ENCODE measurements at regions not wholly inside any gene's neighbourhood (a gene's known extent, or its start where the extent isn't known, plus 50 kb on each side); places are given as distances from the start of the nearest gene placed in this dataset.

DNA sequence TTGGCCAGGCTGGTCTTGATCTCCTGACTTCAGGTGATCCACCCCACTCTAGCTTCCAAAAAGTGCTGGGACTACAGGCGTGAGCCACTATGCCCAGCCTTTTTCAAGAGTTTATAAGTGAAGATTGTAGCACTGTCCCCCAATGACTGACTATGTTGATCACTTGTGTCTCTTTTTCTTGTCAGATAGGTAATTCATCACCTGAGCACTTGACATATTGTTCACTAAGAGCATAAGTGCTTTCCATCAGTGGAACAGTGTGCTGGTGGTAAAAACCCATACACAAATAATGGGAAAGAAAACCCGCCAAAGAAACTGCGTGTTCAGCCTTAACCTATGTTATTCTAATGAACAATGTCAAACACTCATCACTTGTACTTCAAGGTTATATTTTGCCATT is 414.4 kb upstream of the CDH7 start:
- H3K36me3 ChIP-seq: no peaks in the 10 kb centered on the region
- no peak overlapping the region for H3K4me3 ChIP-seq
- intact Hi-C loops (cut with DNase I): no loop called here
- no peaks in the 10 kb centered on the region for H3K27me3 ChIP-seq (replicated peaks; ENCODE audit: insufficient read depth)
- TF ChIP-seq POLR2A (IDR thresholded peaks at IDR 0.05) (no peak), POLR2AphosphoS5 (IDR thresholded peaks at IDR 0.05) (no peak)
- TF ChIP-seq, protein P1, sequence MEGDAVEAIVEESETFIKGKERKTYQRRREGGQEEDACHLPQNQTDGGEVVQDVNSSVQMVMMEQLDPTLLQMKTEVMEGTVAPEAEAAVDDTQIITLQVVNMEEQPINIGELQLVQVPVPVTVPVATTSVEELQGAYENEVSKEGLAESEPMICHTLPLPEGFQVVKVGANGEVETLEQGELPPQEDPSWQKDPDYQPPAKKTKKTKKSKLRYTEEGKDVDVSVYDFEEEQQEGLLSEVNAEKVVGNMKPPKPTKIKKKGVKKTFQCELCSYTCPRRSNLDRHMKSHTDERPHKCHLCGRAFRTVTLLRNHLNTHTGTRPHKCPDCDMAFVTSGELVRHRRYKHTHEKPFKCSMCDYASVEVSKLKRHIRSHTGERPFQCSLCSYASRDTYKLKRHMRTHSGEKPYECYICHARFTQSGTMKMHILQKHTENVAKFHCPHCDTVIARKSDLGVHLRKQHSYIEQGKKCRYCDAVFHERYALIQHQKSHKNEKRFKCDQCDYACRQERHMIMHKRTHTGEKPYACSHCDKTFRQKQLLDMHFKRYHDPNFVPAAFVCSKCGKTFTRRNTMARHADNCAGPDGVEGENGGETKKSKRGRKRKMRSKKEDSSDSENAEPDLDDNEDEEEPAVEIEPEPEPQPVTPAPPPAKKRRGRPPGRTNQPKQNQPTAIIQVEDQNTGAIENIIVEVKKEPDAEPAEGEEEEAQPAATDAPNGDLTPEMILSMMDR (IDR thresholded peaks at IDR 0.05): no peak
- no peak overlapping the region for H3K27ac ChIP-seq
- WGBS: 88% methylated on average over 3 of the region's 3 CpGs
- no peaks in the 10 kb centered on the region for H3K4me1 ChIP-seq (replicated peaks)
- DNase-seq (ENCODE audit: low spot score): no peak
- no peaks in the 10 kb centered on the region for H3K9me3 ChIP-seq

DNA sequence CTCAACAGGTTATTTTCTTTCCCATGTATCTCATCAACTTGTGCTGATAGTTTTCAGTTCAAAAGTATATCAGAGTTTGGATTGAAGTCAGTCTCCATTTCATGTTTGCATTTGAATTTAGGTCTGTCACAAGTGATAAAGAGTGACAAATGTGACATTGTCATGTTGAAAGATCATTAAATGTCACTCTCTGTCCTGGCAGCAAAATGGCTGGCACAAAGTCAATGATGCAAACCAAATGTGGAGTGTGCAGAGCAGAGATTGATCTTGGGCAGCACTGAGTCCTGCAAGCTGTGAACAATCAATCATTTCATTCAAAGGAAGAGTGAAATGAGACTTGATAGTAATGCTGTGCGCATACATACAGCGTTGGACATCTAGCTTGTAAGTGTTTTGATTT is 421.8 kb upstream of the CDH7 start:
- Histone ChIP-seq H3K4me3 (no peak overlapping the region), H3K4me1 (replicated peaks) (no peaks in the 10 kb centered on the region), H3K27me3 (replicated peaks; ENCODE audit: insufficient read depth) (no peaks in the 10 kb centered on the region), H3K9me3 (no peaks in the 10 kb centered on the region), H3K27ac (no peak overlapping the region), H3K36me3 (no peaks in the 10 kb centered on the region)
- TF ChIP-seq, protein P1 (IDR thresholded peaks at IDR 0.05): no peak
- TF ChIP-seq POLR2AphosphoS5 (IDR thresholded peaks at IDR 0.05) (no peak), POLR2A (IDR thresholded peaks at IDR 0.05) (no peak)
- 79% methylated on average over 2 of the region's 2 CpGs for WGBS
- DNase-seq (ENCODE audit: low spot score): no peak
- intact Hi-C loops (cut with DNase I): no loop called here

DNA sequence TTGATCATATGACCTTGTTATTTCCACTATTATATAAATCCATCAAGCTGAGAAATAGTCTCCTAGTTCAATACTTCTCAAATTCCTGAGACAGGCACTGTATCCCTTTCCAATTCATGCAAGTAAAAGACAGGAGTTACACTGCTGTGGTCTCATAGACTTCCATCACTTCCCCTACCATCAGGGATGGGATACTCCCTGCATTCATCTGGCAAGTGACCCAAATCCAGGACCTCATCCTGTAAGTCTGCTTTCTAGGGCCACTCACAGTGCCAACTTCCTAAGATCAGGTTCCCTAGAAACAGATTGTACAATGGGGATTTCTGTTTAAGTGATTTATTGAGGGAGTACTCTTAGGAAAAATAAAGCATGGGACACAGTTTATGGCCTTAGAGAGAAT is 424.0 kb upstream of the CDH7 start:
- TF ChIP-seq POLR2A (IDR thresholded peaks at IDR 0.05) (no peak), POLR2AphosphoS5 (IDR thresholded peaks at IDR 0.05) (no peak)
- TF ChIP-seq, protein P1 (IDR thresholded peaks at IDR 0.05): no peak
- no peaks in the 10 kb centered on the region for H3K27me3 ChIP-seq (replicated peaks; ENCODE audit: insufficient read depth)
- no peaks in the 10 kb centered on the region for H3K4me1 ChIP-seq (replicated peaks)
- H3K27ac ChIP-seq: no peak overlapping the region
- H3K36me3 ChIP-seq: no peaks in the 10 kb centered on the region
- intact Hi-C loops (cut with DNase I): no loop called here
- H3K4me3 ChIP-seq: no peak overlapping the region
- no peak for DNase-seq (ENCODE audit: low spot score)
- no peaks in the 10 kb centered on the region for H3K9me3 ChIP-seq

DNA sequence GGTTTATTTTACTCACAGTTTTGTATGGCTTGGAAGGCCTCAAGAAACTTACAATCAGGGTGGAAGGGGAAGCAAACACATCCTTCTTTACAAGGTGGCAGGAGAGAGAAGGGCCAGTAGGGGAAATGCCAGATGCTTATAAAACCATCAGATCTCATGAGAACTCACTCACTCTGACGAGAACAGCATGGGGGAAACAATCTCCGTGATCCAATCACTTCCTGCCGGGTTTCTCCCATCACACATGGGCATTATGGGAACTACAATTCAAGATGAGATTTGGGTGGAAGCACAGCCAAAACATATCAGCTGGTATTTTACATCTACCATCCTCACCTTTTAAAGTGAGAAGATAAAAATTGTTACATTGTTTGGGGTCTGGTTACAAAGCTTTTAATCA is 427.9 kb upstream of the CDH7 start:
- TF ChIP-seq POLR2AphosphoS5 (IDR thresholded peaks at IDR 0.05): no peak
- TF ChIP-seq, protein P1 (IDR thresholded peaks at IDR 0.05): no peak
- Histone ChIP-seq H3K9me3 (no peaks in the 10 kb centered on the region), H3K27me3 (replicated peaks; ENCODE audit: insufficient read depth) (no peaks in the 10 kb centered on the region), H3K4me1 (replicated peaks) (no peaks in the 10 kb centered on the region), H3K4me3 (no peak overlapping the region), H3K27ac (no peak overlapping the region), H3K36me3 (no peaks in the 10 kb centered on the region)
- intact Hi-C loops (cut with DNase I): no loop called here
- no peak for DNase-seq (ENCODE audit: low spot score)
- 53% methylated on average over 3 of the region's 3 CpGs for WGBS

DNA sequence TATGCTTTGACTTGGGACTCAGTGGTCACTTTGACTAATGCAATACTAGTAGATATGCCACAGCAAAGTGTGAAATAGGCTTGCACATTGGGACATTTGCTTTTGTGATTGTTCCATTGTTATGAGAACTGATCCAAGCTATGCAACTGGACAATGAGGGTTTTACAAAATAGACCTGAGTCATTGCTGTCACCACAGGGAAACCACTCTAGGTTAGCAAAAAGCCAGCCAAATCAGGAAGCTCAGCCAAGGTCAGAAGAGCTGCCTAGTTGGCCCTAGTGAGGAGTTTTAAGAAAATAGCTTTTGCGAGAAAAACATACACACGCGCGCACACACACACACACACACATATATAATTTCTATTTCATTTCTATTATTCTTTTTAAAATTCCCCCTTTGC is 452.4 kb upstream of the CDH7 start:
- no peak for DNase-seq (ENCODE audit: low spot score)
- no peaks in the 10 kb centered on the region for H3K4me1 ChIP-seq (replicated peaks)
- intact Hi-C loops (cut with DNase I): no loop called here
- no peak overlapping the region for H3K4me3 ChIP-seq
- no peaks in the 10 kb centered on the region for H3K27me3 ChIP-seq (replicated peaks; ENCODE audit: insufficient read depth)
- H3K36me3 ChIP-seq: no peaks in the 10 kb centered on the region
- no peaks in the 10 kb centered on the region for H3K9me3 ChIP-seq
- TF ChIP-seq, protein P1 (IDR thresholded peaks at IDR 0.05): no peak
- no peak for TF ChIP-seq POLR2A (IDR thresholded peaks at IDR 0.05)
- TF ChIP-seq POLR2AphosphoS5 (IDR thresholded peaks at IDR 0.05): no peak
- no peak overlapping the region for H3K27ac ChIP-seq
- 88% methylated on average over 4 of the region's 4 CpGs for WGBS
